WTC11 (cell line): ENCODE measurements at regions not wholly inside any gene's neighbourhood (a gene's known extent, or its start where the extent isn't known, plus 50 kb on each side); places are given as distances from the start of the nearest gene placed in this dataset.

Source experiments
- ATAC-seq: fragments of 200-7000 bp; cut with Tn5 transposase; 2 replicates; pipeline ENCODE4 v1.10.0; 2021; ENCODE audit warnings: mild to moderate bottlenecking, moderate library complexity
- CTCF ChIA-PET: fragments of 300-600 bp; sonication (Branson Sonifier 250); formaldehyde crosslinking; loops from one replicate; lab custom pipeline; 2021; ENCODE audit warnings: antibody characterized with exemption; lab: Charles Lee
- POLR2A ChIA-PET: fragments of 350-600 bp; sonication (Branson Sonifier 250); formaldehyde crosslinking; loops from one replicate; lab custom pipeline; 2021; ENCODE audit warnings: antibody characterized with exemption; lab: Charles Lee
- DNase-seq: peaks from one replicate; pipeline ENCODE4 v3.0.0; 2021; ENCODE audit warnings: low spot score
- H3K27ac Mint-ChIP-seq: 2 replicates; pipeline ENCODE4 v1.8.0; 2021; ENCODE audit warnings: mixed read lengths
- H3K27me3 Mint-ChIP-seq: 2 replicates; pipeline ENCODE4 v1.8.0; 2021; ENCODE audit warnings: low read depth, mild to moderate bottlenecking, moderate library complexity, mixed read lengths
- H3K36me3 Mint-ChIP-seq: 2 replicates; pipeline ENCODE4 v1.8.0; 2021; ENCODE audit warnings: mixed read lengths
- H3K4me1 Mint-ChIP-seq: 2 replicates; pipeline ENCODE4 v1.8.0; 2022; ENCODE audit warnings: mixed read lengths
- H3K4me3 Mint-ChIP-seq: 2 replicates; pipeline ENCODE4 v1.8.0; 2021; ENCODE audit warnings: mild to moderate bottlenecking, moderate library complexity, mixed read lengths
- H3K9me3 Mint-ChIP-seq: 2 replicates; pipeline ENCODE4 v1.8.0; 2021; ENCODE audit warnings: mixed read lengths
- NR2C2 ChIP-seq: sonication (generic); formaldehyde crosslinking; IDR thresholded peaks from 2 replicates; pipeline ENCODE4 v1.8.0; 2022; ENCODE audit warnings: mild to moderate bottlenecking, missing genetic modification reagents
- OVOL2 ChIP-seq: fragments of 250-450 bp; sonication (Bioruptor Pico); IDR thresholded peaks from 2 replicates; pipeline ENCODE4 v1.9.0; 2021; ENCODE audit warnings: mild to moderate bottlenecking, borderline replicate concordance
- TF ChIP-seq, protein P1 (sequence below): sonication (generic); formaldehyde crosslinking; IDR thresholded peaks from 2 replicates; pipeline ENCODE4 v1.8.0; 2022; ENCODE audit warnings: mild to moderate bottlenecking, missing genetic modification reagents
- TF ChIP-seq, protein P2 (sequence below): sonication (generic); formaldehyde crosslinking; IDR thresholded peaks from 2 replicates; pipeline ENCODE4 v1.8.1; 2023; ENCODE audit warnings: mild to moderate bottlenecking, missing genetic modification reagents
- TF ChIP-seq, protein P3 (sequence below): sonication (generic); formaldehyde crosslinking; IDR thresholded peaks from 2 replicates; pipeline ENCODE4 v1.8.0; 2022; ENCODE audit warnings: mild to moderate bottlenecking, missing genetic modification reagents
- TF ChIP-seq, protein P4 (sequence below): fragments of 250-450 bp; sonication (Bioruptor Pico); IDR thresholded peaks from 2 replicates; pipeline ENCODE4 v1.9.0; 2021; ENCODE audit warnings: moderate library complexity, mild to moderate bottlenecking, inconsistent platforms, borderline replicate concordance
- TF ChIP-seq, protein P5 (sequence below): sonication (generic); formaldehyde crosslinking; conservative IDR thresholded peaks from 2 replicates; pipeline ENCODE4 v1.8.1; 2023; ENCODE audit warnings: mild to moderate bottlenecking, low read depth, missing genetic modification reagents, moderate library complexity
- TF ChIP-seq, protein P6 (sequence below): sonication (generic); formaldehyde crosslinking; IDR thresholded peaks from 2 replicates; pipeline ENCODE4 v1.8.1; 2023; ENCODE audit warnings: mild to moderate bottlenecking, moderate library complexity, missing genetic modification reagents
- TF ChIP-seq, protein P7 (sequence below): fragments of 250-450 bp; sonication (Bioruptor Pico); IDR thresholded peaks from 2 replicates; pipeline ENCODE4 v1.8.0; 2021; ENCODE audit warnings: mild to moderate bottlenecking
- TF ChIP-seq, protein P8 (sequence below): sonication (generic); formaldehyde crosslinking; IDR thresholded peaks from 2 replicates; pipeline ENCODE4 v1.8.0; 2023; ENCODE audit warnings: missing genetic modification reagents, mild to moderate bottlenecking, borderline replicate concordance

DNA sequence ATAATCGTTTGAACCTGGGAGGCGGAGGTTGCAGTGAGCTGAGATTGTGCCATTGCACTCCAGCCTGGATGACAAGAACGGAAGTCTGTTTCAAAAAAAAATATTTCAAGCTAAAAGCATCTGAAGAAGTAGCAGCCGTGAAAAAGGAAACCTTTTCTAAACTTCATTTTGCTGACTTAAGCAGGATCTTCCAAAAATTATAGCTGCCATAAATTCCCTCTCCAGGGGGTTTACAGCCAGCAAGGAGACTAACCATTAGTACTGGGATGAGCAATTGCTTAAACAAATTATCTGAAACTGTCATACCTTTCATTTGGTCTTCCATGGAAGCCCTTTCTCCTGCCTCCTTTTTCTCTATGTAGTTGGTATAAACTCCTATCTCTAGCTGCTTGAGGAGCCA is 69.9 kb upstream of the TSC22D1 start (continued):
- TF ChIP-seq, protein P1, sequence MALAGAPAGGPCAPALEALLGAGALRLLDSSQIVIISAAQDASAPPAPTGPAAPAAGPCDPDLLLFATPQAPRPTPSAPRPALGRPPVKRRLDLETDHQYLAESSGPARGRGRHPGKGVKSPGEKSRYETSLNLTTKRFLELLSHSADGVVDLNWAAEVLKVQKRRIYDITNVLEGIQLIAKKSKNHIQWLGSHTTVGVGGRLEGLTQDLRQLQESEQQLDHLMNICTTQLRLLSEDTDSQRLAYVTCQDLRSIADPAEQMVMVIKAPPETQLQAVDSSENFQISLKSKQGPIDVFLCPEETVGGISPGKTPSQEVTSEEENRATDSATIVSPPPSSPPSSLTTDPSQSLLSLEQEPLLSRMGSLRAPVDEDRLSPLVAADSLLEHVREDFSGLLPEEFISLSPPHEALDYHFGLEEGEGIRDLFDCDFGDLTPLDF (CRISPR knock-in tag) = no peak
- TF ChIP-seq, protein P2, sequence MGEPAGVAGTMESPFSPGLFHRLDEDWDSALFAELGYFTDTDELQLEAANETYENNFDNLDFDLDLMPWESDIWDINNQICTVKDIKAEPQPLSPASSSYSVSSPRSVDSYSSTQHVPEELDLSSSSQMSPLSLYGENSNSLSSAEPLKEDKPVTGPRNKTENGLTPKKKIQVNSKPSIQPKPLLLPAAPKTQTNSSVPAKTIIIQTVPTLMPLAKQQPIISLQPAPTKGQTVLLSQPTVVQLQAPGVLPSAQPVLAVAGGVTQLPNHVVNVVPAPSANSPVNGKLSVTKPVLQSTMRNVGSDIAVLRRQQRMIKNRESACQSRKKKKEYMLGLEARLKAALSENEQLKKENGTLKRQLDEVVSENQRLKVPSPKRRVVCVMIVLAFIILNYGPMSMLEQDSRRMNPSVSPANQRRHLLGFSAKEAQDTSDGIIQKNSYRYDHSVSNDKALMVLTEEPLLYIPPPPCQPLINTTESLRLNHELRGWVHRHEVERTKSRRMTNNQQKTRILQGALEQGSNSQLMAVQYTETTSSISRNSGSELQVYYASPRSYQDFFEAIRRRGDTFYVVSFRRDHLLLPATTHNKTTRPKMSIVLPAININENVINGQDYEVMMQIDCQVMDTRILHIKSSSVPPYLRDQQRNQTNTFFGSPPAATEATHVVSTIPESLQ = no peak
- TF ChIP-seq OVOL2 (CRISPR knock-in tag) = no peak
- TF ChIP-seq, protein P3, sequence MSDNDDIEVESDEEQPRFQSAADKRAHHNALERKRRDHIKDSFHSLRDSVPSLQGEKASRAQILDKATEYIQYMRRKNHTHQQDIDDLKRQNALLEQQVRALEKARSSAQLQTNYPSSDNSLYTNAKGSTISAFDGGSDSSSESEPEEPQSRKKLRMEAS (CRISPR knock-in tag) = no peak

DNA sequence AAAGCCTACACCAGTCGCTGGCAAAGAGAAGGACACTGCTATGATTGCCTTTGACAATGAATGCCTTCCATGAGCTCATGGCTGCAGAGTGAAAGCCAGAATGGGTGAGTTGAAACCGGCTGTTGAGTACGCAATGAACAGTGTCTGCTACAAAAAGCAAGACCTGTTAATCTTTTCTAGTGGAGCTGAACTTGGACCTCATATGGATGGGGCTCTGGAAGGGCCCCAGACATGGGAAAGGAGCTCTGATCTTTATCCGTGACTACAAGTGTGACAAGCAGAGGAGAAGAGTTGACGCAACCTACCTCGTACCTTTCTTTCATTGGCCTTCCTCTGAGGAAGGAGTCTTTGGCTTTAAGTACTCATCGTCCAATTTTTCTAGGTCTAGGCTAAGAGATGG is 67.1 kb upstream of the TSC22D1 start:
- Mint-ChIP-seq H3K4me3 (no peak overlapping the region), H3K36me3 (no peaks in the 10 kb centered on the region), H3K9me3 (no peaks in the 10 kb centered on the region; the same call in 1 of the 2 replicates), H3K27me3 (no peaks in the 10 kb centered on the region), H3K27ac (no peak overlapping the region), H3K4me1 (peaks cover 2% of the 10 kb centered on the region)
- DNase-seq = no peak
- no peak for ATAC-seq
- POLR2A ChIA-PET = no interaction called here
- TF ChIP-seq, protein P4, sequence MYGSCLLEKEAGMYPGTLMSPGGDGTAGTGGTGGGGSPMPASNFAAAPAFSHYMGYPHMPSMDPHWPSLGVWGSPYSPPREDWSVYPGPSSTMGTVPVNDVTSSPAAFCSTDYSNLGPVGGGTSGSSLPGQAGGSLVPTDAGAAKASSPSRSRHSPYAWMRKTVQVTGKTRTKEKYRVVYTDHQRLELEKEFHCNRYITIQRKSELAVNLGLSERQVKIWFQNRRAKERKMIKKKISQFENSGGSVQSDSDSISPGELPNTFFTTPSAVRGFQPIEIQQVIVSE (CRISPR knock-in tag) = no peak
- TF ChIP-seq, protein P5, sequence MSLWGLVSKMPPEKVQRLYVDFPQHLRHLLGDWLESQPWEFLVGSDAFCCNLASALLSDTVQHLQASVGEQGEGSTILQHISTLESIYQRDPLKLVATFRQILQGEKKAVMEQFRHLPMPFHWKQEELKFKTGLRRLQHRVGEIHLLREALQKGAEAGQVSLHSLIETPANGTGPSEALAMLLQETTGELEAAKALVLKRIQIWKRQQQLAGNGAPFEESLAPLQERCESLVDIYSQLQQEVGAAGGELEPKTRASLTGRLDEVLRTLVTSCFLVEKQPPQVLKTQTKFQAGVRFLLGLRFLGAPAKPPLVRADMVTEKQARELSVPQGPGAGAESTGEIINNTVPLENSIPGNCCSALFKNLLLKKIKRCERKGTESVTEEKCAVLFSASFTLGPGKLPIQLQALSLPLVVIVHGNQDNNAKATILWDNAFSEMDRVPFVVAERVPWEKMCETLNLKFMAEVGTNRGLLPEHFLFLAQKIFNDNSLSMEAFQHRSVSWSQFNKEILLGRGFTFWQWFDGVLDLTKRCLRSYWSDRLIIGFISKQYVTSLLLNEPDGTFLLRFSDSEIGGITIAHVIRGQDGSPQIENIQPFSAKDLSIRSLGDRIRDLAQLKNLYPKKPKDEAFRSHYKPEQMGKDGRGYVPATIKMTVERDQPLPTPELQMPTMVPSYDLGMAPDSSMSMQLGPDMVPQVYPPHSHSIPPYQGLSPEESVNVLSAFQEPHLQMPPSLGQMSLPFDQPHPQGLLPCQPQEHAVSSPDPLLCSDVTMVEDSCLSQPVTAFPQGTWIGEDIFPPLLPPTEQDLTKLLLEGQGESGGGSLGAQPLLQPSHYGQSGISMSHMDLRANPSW = no peak
- TF ChIP-seq, protein P6, sequence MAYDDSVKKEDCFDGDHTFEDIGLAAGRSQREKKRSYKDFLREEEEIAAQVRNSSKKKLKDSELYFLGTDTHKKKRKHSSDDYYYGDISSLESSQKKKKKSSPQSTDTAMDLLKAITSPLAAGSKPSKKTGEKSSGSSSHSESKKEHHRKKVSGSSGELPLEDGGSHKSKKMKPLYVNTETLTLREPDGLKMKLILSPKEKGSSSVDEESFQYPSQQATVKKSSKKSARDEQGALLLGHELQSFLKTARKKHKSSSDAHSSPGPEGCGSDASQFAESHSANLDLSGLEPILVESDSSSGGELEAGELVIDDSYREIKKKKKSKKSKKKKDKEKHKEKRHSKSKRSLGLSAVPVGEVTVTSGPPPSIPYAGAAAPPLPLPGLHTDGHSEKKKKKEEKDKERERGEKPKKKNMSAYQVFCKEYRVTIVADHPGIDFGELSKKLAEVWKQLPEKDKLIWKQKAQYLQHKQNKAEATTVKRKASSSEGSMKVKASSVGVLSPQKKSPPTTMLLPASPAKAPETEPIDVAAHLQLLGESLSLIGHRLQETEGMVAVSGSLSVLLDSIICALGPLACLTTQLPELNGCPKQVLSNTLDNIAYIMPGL (CRISPR knock-in tag) = no peak
- TF ChIP-seq, protein P7, sequence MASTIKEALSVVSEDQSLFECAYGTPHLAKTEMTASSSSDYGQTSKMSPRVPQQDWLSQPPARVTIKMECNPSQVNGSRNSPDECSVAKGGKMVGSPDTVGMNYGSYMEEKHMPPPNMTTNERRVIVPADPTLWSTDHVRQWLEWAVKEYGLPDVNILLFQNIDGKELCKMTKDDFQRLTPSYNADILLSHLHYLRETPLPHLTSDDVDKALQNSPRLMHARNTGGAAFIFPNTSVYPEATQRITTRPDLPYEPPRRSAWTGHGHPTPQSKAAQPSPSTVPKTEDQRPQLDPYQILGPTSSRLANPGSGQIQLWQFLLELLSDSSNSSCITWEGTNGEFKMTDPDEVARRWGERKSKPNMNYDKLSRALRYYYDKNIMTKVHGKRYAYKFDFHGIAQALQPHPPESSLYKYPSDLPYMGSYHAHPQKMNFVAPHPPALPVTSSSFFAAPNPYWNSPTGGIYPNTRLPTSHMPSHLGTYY (CRISPR knock-in tag) = no peak
- TF ChIP-seq, protein P8, sequence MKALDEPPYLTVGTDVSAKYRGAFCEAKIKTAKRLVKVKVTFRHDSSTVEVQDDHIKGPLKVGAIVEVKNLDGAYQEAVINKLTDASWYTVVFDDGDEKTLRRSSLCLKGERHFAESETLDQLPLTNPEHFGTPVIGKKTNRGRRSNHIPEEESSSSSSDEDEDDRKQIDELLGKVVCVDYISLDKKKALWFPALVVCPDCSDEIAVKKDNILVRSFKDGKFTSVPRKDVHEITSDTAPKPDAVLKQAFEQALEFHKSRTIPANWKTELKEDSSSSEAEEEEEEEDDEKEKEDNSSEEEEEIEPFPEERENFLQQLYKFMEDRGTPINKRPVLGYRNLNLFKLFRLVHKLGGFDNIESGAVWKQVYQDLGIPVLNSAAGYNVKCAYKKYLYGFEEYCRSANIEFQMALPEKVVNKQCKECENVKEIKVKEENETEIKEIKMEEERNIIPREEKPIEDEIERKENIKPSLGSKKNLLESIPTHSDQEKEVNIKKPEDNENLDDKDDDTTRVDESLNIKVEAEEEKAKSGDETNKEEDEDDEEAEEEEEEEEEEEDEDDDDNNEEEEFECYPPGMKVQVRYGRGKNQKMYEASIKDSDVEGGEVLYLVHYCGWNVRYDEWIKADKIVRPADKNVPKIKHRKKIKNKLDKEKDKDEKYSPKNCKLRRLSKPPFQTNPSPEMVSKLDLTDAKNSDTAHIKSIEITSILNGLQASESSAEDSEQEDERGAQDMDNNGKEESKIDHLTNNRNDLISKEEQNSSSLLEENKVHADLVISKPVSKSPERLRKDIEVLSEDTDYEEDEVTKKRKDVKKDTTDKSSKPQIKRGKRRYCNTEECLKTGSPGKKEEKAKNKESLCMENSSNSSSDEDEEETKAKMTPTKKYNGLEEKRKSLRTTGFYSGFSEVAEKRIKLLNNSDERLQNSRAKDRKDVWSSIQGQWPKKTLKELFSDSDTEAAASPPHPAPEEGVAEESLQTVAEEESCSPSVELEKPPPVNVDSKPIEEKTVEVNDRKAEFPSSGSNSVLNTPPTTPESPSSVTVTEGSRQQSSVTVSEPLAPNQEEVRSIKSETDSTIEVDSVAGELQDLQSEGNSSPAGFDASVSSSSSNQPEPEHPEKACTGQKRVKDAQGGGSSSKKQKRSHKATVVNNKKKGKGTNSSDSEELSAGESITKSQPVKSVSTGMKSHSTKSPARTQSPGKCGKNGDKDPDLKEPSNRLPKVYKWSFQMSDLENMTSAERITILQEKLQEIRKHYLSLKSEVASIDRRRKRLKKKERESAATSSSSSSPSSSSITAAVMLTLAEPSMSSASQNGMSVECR (CRISPR knock-in tag) = no peak
- no peak for TF ChIP-seq NR2C2 (CRISPR knock-in tag)
- CTCF ChIA-PET = no interaction called here
